Liver (tissue), 3 donors: ENCODE measurements at regions not wholly inside any gene's neighbourhood (a gene's known extent, or its start where the extent isn't known, plus 50 kb on each side); places are given as distances from the start of the nearest gene placed in this dataset.

ENCODE experiments used
- ATF3 ChIP-seq: IDR thresholded peaks from 2 replicates; pipeline ENCODE4 v1.6.1; 2016; ENCODE audit warnings: antibody characterized with exemption
- CTCF ChIP-seq: fragments of 150-350 bp; IDR thresholded peaks from 2 replicates; pipeline ENCODE4 v1.5.1; 2017; ENCODE audit warnings: improper control_type of control experiment, low read depth, low read length; ENCODE audit not compliant: missing input control
- EGR1 ChIP-seq, 2 donors: IDR thresholded peaks; 2 replicates each; pipeline ENCODE4 v1.6.1; 2016 to 2018; ENCODE audit warnings: antibody characterized with exemption in 2 of 2, low read depth in 2 of 2
- FOXA1 ChIP-seq: IDR thresholded peaks from 2 replicates; pipeline ENCODE4 v1.6.1; 2016; ENCODE audit warnings: antibody characterized with exemption
- GABPA ChIP-seq, 2 donors: IDR thresholded peaks in 1 of 2; conservative IDR thresholded peaks in 1 of 2; 2 replicates each; pipeline ENCODE4 v1.6.1; 2016; ENCODE audit warnings: antibody characterized with exemption in 2 of 2, mild to moderate bottlenecking in 1 of 2, moderate library complexity in 1 of 2
- JUND ChIP-seq, 2 donors: IDR thresholded peaks; 2 replicates each; pipeline ENCODE4 v1.6.1; 2016; ENCODE audit warnings: antibody characterized with exemption in 2 of 2
- MAX ChIP-seq: IDR thresholded peaks from 2 replicates; pipeline ENCODE4 v1.6.1; 2016; ENCODE audit warnings: antibody characterized with exemption
- NR2F2 ChIP-seq: IDR thresholded peaks from 2 replicates; pipeline ENCODE4 v1.6.1; 2016; ENCODE audit warnings: antibody characterized with exemption
- RAD21 ChIP-seq, 2 donors: IDR thresholded peaks; 2 replicates each; pipeline ENCODE4 v1.6.1; 2016; ENCODE audit warnings: antibody characterized with exemption in 2 of 2, mild to moderate bottlenecking in 2 of 2
- REST ChIP-seq: IDR thresholded peaks from 2 replicates; pipeline ENCODE4 v1.6.1; 2016; ENCODE audit warnings: antibody characterized with exemption, mild to moderate bottlenecking
- SP1 ChIP-seq: IDR thresholded peaks from 2 replicates; pipeline ENCODE4 v1.6.1; 2018; ENCODE audit warnings: antibody characterized with exemption, mild to moderate bottlenecking
- TAF1 ChIP-seq: conservative IDR thresholded peaks from 2 replicates; pipeline ENCODE4 v1.6.1; 2016; ENCODE audit warnings: antibody characterized with exemption, mild to moderate bottlenecking
- YY1 ChIP-seq: IDR thresholded peaks from 2 replicates; pipeline ENCODE4 v1.6.1; 2016; ENCODE audit warnings: antibody characterized with exemption, mild to moderate bottlenecking
- TF ChIP-seq, protein P1 (sequence below): IDR thresholded peaks from 2 replicates; pipeline ENCODE4 v1.6.1; 2016; ENCODE audit warnings: antibody characterized with exemption
- donor health status: healthy.
- donor health status: healthy.

DNA sequence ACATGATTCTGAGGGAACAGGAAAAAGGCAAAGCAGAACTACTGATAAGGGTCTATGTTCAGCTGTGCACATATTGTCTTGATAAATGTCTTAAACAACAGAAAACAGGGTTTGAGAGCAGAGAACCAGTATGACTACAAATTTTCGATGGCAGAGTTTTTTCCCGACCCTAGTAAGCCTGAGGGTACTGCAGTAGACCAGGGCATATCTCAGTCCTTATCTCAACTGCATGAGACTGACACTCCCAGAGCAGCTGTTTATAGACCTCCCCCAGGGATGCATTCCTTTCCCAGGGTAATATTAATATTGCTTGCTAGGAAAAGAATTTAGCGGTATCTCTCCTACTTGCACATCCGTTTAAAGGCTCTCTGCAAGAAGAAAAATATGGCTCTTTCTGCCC lies 1176.8 kb upstream of the ADGRB3 start:
- no peak for TF ChIP-seq CTCF
- TF ChIP-seq RAD21 (IDR thresholded peaks at IDR 0.05): no peak
- no peak for TF ChIP-seq MAX
- no peak for TF ChIP-seq GABPA (IDR thresholded peaks at IDR 0.05 in 1 of 2, conservative IDR thresholded peaks at IDR 0.05 in 1 of 2)
- TF ChIP-seq FOXA1: no peak
- no peak for TF ChIP-seq TAF1
- no peak for TF ChIP-seq REST
- TF ChIP-seq EGR1 (IDR thresholded peaks at IDR 0.05; ENCODE audit: low read depth in 2 of 2): no peak
- TF ChIP-seq SP1: no peak
- TF ChIP-seq YY1: no peak
- TF ChIP-seq, protein P1, sequence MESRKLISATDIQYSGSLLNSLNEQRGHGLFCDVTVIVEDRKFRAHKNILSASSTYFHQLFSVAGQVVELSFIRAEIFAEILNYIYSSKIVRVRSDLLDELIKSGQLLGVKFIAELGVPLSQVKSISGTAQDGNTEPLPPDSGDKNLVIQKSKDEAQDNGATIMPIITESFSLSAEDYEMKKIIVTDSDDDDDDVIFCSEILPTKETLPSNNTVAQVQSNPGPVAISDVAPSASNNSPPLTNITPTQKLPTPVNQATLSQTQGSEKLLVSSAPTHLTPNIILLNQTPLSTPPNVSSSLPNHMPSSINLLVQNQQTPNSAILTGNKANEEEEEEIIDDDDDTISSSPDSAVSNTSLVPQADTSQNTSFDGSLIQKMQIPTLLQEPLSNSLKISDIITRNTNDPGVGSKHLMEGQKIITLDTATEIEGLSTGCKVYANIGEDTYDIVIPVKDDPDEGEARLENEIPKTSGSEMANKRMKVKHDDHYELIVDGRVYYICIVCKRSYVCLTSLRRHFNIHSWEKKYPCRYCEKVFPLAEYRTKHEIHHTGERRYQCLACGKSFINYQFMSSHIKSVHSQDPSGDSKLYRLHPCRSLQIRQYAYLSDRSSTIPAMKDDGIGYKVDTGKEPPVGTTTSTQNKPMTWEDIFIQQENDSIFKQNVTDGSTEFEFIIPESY: no peak
- no peak for TF ChIP-seq JUND (IDR thresholded peaks at IDR 0.05)
- no peak for TF ChIP-seq NR2F2
- no peak for TF ChIP-seq ATF3
